KMS-11 (cell line): ENCODE measurements at regions not wholly inside any gene's neighbourhood (a gene's known extent, or its start where the extent isn't known, plus 50 kb on each side); places are given as distances from the start of the nearest gene placed in this dataset.

ENCODE experiments used
- H2AFZ ChIP-seq: fragments of 200-600 bp; sonication (generic); 2 replicates; pipeline ENCODE4 v1.6.1; 2016; ENCODE audit warnings: antibody characterized with exemption, mixed run types, low read depth
- H3K27ac ChIP-seq: fragments of 200-600 bp; sonication (generic); 2 replicates; pipeline ENCODE4 v1.6.1; 2016; ENCODE audit warnings: mild to moderate bottlenecking, mixed run types
- H3K27me3 ChIP-seq: fragments of 200-600 bp; sonication (generic); 2 replicates; pipeline ENCODE4 v1.6.1; 2017; ENCODE audit warnings: mild to moderate bottlenecking, low read depth, mixed run types, moderate library complexity; ENCODE audit not compliant: insufficient read depth
- H3K36me3 ChIP-seq: fragments of 200-600 bp; sonication (generic); 2 replicates; pipeline ENCODE4 v1.6.1; 2017; ENCODE audit warnings: mild to moderate bottlenecking, mixed run types; ENCODE audit not compliant: insufficient read depth
- H3K4me1 ChIP-seq: fragments of 200-600 bp; sonication (generic); 2 replicates; pipeline ENCODE4 v1.6.1; 2016; ENCODE audit warnings: mild to moderate bottlenecking, low read depth, mixed run types; ENCODE audit not compliant: poor library complexity, severe bottlenecking
- H3K4me2 ChIP-seq: fragments of 200-600 bp; sonication (generic); 2 replicates; pipeline ENCODE4 v1.7.0; 2016; ENCODE audit warnings: mild to moderate bottlenecking, mixed run types
- H3K4me3 ChIP-seq: fragments of 200-600 bp; sonication (generic); IDR thresholded peaks from 2 replicates; pipeline ENCODE4 v1.6.1; 2017; ENCODE audit warnings: low read depth, low read length, mixed read lengths; ENCODE audit not compliant: insufficient read depth
- H3K79me2 ChIP-seq: fragments of 200-600 bp; sonication (generic); 2 replicates; pipeline ENCODE4 v1.6.1; 2016; ENCODE audit warnings: low read depth, mixed run types; ENCODE audit not compliant: insufficient read depth
- H3K9ac ChIP-seq: fragments of 200-600 bp; sonication (generic); 2 replicates; pipeline ENCODE4 v1.6.1; 2016; ENCODE audit warnings: mild to moderate bottlenecking, mixed run types
- H4K20me1 ChIP-seq: fragments of 200-600 bp; sonication (generic); 2 replicates; pipeline ENCODE4 v1.6.1; 2016; ENCODE audit warnings: mild to moderate bottlenecking, mixed run types; ENCODE audit not compliant: insufficient read depth
- TF ChIP-seq, protein P1 (sequence below): fragments of 200-600 bp; sonication (generic); conservative IDR thresholded peaks from 2 replicates; pipeline ENCODE4 v1.6.1; 2017; ENCODE audit warnings: low read depth, mild to moderate bottlenecking, antibody characterized with exemption, low read length, moderate library complexity, mixed read lengths

DNA sequence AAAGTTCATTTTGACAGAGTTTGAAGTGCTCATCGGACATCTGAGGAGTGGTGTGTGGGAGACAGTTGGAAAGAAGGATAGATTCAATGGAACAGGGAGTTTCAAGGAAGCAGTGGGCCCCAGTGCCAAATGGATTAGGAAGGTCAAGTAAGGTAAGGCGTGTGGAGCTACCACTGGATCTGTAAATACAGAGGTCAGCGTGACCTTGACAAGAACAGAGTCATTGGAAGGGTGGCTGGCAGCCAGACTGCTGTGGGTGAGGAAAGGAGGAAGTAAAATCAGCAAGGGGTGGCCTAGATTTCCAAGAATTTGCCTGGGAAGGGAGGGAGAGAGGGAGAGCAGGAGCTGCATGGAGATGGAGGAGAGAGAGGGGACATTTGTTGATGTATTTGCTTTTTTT is 68.2 kb upstream of the IGF1 start:
- no peaks in the 10 kb centered on the region for H3K4me1 ChIP-seq
- TF ChIP-seq, protein P1, sequence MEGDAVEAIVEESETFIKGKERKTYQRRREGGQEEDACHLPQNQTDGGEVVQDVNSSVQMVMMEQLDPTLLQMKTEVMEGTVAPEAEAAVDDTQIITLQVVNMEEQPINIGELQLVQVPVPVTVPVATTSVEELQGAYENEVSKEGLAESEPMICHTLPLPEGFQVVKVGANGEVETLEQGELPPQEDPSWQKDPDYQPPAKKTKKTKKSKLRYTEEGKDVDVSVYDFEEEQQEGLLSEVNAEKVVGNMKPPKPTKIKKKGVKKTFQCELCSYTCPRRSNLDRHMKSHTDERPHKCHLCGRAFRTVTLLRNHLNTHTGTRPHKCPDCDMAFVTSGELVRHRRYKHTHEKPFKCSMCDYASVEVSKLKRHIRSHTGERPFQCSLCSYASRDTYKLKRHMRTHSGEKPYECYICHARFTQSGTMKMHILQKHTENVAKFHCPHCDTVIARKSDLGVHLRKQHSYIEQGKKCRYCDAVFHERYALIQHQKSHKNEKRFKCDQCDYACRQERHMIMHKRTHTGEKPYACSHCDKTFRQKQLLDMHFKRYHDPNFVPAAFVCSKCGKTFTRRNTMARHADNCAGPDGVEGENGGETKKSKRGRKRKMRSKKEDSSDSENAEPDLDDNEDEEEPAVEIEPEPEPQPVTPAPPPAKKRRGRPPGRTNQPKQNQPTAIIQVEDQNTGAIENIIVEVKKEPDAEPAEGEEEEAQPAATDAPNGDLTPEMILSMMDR = no peak

DNA sequence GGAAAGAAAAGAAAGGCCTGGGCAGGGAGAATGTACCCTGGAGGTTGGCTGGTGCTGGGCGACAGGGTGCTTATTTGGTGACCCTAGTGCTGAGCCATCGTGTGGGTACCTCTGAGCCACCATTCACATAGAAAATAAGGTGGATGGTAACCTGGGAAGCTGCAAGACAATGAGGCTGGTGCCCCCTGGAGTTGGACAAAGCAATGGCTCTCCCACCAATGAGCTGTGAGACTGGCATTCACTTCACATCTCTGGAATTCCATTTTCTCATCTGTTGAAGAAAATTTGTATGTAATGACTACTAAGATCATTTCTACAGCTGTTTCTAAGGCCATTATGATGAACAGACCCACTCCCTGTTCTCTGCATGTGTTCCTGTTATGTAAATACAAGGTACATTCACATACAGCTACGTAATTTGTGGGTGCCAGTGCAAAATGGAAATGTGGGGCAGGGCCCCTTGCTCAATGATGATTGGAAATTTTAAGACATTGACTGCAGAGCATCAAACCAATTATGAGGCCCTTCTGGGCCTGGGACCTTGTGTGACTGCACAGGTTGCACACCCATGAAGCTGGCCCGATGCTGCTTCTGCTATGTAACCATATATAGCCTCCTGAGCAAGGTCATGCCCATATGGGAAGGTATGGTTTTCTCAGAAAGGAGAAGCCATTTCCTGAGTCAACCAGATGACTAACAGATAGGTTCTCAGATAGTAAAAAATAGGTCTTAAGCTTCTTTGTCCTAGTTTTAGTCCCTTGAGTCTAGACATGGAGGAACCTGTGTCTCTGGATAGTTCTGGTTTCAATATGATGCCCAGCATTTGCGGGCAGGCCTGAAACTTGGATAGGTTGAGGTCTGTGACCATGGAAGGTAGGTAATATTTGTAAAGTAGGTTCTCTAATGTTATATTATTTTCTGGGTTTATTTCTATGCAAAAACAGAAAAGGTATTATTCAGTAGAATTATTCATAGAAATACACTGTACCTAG is 63.4 kb upstream of the IGF1 start:
- Histone ChIP-seq H3K79me2 (no peaks in the 10 kb centered on the region), H3K36me3 (no peaks in the 10 kb centered on the region), H3K4me1 (no peaks in the 10 kb centered on the region), H3K4me3 (no peak overlapping the region), H3K27me3 (no peaks in the 10 kb centered on the region), H3K9ac (no peak overlapping the region), H4K20me1 (no peaks in the 10 kb centered on the region), H2AFZ (no peak overlapping the region), H3K27ac (no peak overlapping the region), H3K4me2 (no peak overlapping the region)
- TF ChIP-seq, protein P1 = no peak

More for the DNA sequence above, 68.2 kb upstream of the IGF1 start:
- Histone ChIP-seq H3K36me3 (no peaks in the 10 kb centered on the region), H2AFZ (no peak overlapping the region), H3K4me2 (no peak overlapping the region), H4K20me1 (no peaks in the 10 kb centered on the region), H3K9ac (no peak overlapping the region), H3K27ac (no peak overlapping the region), H3K27me3 (no peaks in the 10 kb centered on the region), H3K79me2 (no peaks in the 10 kb centered on the region), H3K4me3 (no peak overlapping the region)

DNA sequence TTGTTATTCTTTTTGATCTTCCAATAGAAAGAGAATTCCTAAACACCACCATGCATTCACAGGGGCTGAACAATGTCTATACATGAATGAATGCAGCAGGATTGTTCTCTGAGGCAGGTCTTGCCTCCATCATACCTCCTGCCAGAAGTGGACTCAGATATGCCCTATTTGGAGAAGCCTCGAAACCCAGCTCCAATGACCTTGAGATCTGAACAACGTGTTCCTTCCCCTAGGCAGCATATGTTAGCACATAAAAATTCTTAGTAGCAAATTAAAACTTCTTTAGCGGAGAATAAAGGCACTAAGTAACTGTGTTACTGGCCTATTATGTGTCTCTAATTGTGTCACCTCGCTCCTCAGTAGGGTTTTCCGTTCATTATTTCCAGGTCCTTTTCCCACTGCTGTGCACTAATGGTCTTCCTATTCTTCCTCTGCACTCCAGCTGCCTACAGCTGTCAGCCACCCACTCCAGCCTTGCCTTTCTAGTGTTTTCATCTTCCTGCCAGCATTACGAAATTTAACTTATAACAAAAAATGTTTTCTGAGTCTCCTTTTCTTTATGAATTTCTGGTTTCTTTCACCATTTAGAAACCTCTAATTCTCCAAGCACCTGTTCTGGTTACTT is 62.6 kb upstream of the IGF1 start:
- H3K27ac ChIP-seq = no peak overlapping the region
- H3K36me3 ChIP-seq = no peaks in the 10 kb centered on the region
- H3K4me3 ChIP-seq = no peak overlapping the region
- no peaks in the 10 kb centered on the region for H3K4me1 ChIP-seq
- no peak overlapping the region for H3K9ac ChIP-seq
- TF ChIP-seq, protein P1 = no peak
- no peak overlapping the region for H3K4me2 ChIP-seq
- H4K20me1 ChIP-seq = no peaks in the 10 kb centered on the region
- H3K79me2 ChIP-seq = no peaks in the 10 kb centered on the region
- H2AFZ ChIP-seq = no peak overlapping the region
- H3K27me3 ChIP-seq = no peaks in the 10 kb centered on the region

DNA sequence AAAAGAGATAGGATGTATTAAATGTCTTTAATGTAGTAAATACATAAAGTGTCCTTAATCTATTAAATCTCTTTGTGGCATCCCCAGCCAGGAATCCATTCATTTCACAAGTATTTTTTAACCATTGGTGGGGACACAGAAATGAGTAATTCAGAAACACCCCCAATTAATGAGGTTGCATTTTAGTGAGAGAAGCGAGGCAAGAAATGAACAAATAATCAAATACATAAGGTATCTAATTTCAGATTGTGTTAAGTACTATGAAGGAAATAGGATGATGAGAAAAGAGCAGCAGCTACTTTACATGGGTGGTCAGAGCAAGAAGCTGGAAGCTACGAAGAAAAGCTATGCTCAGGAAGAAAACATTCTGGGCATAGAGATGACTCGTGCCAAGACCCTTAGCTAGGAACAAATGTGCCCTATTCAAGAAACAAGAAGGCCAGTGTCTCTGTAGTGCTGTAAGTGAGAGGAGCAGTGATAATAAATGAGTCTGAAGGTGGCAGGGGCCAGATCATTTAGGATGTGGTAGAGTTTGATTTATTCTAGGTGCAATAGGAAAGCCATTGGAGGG is 60.5 kb upstream of the IGF1 start:
- H4K20me1 ChIP-seq = no peaks in the 10 kb centered on the region
- TF ChIP-seq, protein P1 = no peak
- no peak overlapping the region for H3K27ac ChIP-seq
- H3K9ac ChIP-seq = no peak overlapping the region
- no peak overlapping the region for H3K4me3 ChIP-seq
- H3K27me3 ChIP-seq = no peaks in the 10 kb centered on the region
- H3K79me2 ChIP-seq = no peaks in the 10 kb centered on the region
- no peaks in the 10 kb centered on the region for H3K4me1 ChIP-seq
- no peak overlapping the region for H2AFZ ChIP-seq
- no peaks in the 10 kb centered on the region for H3K36me3 ChIP-seq
- no peak overlapping the region for H3K4me2 ChIP-seq
